ENCODE measurements at regions not wholly inside any gene's neighbourhood (a gene's known extent, or its start where the extent isn't known, plus 50 kb on each side); places are given as distances from the start of the nearest gene placed in this dataset.

DNA sequence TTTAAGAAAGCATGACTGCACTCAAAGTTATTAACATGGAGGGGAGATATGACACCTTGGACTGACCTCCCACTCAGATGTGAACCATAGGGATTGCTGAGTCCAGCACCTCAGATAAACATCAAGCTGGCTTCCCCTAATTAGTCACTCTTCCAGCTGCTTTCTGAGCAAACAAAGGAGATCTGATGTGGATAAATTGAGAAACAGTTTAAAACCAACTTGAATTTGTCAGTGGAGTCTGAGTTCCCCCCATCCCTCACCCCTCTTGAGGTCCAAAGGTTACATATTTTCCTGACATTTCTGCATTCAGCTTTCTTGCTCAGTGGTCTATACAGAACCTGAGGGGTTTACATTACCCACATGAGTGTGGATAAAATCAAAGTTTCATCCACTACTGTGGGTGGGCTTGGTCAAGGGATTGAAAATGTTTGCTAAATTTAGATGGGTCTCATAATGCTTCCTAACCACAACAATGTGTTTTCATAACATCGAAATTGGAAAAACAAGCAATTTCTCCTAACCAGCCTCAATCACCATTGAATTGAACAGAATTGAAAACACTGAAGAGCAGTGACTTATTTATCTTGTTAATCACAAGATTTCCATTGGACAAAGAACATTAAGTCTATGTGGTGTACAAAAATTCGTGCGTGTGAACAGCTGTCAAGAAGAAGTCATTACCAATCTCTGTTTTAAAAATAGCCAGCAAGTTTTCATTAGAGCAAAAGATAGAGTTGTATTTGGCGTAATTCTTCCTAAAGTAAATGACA, 292.3 kb downstream of the METTL15 start:
- no peak for DNase-seq (ENCODE audit: low spot score)

DNA sequence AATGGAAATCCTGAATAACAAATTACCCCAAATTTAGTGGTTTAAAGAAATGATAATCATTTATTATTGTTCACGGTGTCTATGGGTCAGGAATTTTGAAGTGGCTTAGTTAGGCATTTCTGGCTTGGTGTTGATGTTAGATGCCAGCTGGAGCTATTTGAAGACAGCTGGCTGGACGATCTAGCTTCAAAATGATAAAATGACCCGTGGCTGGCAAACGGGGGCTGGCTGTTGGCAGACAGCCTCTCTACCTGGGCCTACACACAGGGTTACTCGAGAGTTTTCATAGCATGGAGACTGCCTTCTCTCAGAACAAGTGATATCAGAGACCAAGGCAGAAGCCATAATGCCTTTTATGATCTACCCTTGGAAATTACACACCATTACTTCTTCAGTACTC, 285.2 kb downstream of the METTL15 start:
- no peak for DNase-seq (ENCODE audit: low spot score)

GRCh38 chr11:28384418-28384817, 276.2 kb downstream of the METTL15 start:
- no peak for DNase-seq (ENCODE audit: low spot score)

DNA sequence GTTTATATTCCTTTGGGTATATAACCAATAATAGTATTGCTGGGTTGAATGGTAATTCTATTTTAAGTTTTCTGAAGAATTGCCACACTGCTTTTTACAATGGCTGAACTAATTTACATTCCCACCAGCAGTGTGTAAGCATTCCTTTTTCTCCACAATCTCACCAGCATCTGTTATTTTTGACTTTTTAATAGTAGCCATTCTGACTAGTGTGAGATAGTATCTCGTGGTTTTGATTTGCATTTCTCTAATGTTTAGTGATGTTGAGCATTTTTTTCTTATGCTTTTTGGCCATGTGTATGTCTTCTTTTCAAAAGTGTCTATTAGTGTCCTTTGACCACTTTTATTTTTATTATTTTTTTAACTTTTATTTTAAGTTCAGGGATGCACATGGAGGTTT, 275.3 kb downstream of the METTL15 start:
- DNase-seq (ENCODE audit: low spot score) = no peak

Data from left forelimb (tissue), 1 donor.